ENCODE measurements at regions not wholly inside any gene's neighbourhood (a gene's known extent, or its start where the extent isn't known, plus 50 kb on each side); places are given as distances from the start of the nearest gene placed in this dataset.

DNA sequence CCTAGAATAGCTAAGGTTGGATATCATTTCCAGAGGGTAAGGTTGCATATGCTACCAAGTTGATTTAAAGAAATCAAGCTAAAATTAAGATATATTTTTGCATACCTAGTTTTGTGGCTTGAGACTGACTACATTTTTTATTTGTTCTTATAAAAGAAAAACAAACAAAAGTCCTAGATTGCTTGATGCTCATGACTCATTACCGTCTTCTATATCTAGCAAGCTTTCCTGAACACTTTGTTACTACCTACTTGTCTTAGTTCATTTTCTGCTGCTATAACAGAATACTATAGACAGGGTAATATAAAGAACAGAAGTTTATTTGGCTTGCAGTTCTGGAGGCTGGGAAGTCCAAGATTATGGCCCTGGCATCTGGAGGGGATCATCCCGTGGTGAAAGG lies 152.1 kb upstream of the THRB start:
- no peak for DNase-seq

- no peak for DNase-seq
Measured at GRCh38 chr3:24648063-24648462, 153.4 kb upstream of the THRB start.

GRCh38 chr3:24650839-24651238 lies 156.2 kb upstream of the THRB start:
- no peak for DNase-seq

DNA sequence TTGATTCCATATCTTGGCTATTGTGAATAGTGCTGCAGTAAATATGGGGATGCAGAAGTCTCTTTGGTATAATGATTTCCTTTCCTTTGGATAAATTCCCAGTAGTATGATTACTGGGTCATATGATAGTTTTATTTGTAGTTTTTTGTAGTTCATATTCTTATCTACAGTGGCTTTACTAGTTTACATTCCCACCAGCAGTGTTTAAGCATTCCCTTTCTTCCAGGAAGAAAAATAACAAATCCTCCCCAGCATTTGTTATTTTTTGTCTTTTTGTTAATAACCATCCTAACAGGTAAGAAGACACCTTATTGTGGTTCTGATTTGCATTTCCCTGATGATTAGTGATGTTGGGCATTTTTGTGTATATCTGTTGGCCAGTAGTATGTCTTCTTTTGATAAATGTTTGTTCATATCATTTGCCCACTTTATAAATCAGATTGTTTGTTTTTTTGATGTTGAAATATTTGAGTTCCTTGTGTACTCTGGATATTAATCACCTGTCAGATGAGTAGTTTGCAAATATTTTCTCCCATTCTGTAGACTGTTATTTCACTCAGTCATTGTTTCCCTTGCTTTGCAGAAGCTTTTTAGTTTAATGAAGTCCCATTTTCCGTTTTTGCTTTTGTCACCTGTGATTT lies 163.3 kb upstream of the THRB start:
- no peak for DNase-seq

DNA sequence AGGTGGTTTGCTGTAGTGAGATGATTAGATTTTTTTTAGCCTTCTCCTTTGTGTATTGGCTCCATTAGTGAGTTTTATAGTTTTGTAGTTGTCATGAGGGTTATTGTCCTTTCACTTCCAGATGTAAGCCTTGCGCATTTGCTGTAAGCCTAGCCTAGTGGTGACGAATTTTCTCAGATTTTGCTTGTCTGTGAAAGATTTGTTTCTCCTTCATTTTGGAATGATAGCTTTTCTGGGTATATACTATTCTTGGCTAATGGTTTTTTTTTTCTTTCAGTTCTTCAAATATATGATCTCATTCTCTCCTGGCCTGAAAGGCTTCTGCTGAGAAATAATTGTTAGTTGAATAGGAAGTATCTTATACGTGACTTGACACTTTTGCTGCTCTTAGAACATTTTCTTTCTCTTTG lies 166.5 kb upstream of the THRB start:
- no peak for DNase-seq

GRCh38 chr3:24662449-24663345 lies 168.0 kb upstream of the THRB start:
- no peak for DNase-seq

- DNase-seq: no peak
Measured at GRCh38 chr3:24663406-24663805, 168.8 kb upstream of the THRB start.

- no peak for DNase-seq
Measured at GRCh38 chr3:24668039-24668438, 173.4 kb upstream of the THRB start.

- DNase-seq: no peak
Measured at GRCh38 chr3:24670871-24671270, 176.2 kb upstream of the THRB start.

DNA sequence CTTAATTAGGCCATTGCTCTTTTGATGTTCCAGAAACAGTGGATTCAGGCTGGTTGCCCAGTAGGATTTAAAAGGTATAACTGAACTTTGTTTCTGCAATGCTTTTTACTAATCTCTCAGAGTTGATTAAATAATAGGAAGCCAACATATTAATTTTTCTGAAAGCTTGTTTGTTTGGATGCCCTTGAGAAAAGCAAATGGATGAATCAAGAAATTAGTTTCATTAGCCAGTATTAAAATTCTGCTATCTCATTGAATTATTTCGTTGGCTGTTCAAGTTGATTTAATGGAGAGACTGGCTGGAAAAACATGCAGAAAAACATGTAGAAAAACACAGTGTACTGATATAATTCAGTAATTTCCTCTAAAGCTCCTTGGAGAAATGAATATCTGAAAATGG lies 178.9 kb upstream of the THRB start:
- no peak for DNase-seq

- DNase-seq: no peak
Measured at GRCh38 chr3:24674261-24674660, 179.6 kb upstream of the THRB start.

DNA sequence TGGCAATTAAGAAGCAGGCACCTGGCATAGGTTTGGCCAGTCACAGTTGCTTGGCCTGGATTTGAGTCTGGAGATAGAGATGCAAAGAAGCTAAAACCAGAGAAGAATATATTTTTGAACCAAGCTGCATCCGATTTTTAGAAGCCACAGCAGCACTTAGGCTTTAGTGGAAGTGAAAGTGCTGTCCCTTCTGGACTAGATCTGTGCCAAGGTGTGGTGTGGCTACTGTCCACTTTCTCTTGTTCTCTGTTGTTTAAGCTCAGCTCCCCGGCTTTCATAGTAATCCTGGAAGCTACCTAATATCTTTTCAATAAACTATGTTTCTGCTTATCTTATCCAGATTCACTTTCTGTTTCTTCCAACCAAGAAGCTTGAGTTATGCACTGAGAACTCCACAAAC lies 183.4 kb upstream of the THRB start:
- no peak for DNase-seq

GRCh38 chr3:24678421-24678865 lies 183.8 kb upstream of the THRB start:
- DNase-seq: no peak

- DNase-seq: no peak
Measured at GRCh38 chr3:24679429-24679828, 184.8 kb upstream of the THRB start.

- no peak for DNase-seq
Measured at GRCh38 chr3:24680214-24680967, 185.7 kb upstream of the THRB start.

GRCh38 chr3:24682141-24682547 lies 187.5 kb upstream of the THRB start:
- DNase-seq: no peak

GRCh38 chr3:24683090-24683489 lies 188.4 kb upstream of the THRB start:
- no peak for DNase-seq

DNA sequence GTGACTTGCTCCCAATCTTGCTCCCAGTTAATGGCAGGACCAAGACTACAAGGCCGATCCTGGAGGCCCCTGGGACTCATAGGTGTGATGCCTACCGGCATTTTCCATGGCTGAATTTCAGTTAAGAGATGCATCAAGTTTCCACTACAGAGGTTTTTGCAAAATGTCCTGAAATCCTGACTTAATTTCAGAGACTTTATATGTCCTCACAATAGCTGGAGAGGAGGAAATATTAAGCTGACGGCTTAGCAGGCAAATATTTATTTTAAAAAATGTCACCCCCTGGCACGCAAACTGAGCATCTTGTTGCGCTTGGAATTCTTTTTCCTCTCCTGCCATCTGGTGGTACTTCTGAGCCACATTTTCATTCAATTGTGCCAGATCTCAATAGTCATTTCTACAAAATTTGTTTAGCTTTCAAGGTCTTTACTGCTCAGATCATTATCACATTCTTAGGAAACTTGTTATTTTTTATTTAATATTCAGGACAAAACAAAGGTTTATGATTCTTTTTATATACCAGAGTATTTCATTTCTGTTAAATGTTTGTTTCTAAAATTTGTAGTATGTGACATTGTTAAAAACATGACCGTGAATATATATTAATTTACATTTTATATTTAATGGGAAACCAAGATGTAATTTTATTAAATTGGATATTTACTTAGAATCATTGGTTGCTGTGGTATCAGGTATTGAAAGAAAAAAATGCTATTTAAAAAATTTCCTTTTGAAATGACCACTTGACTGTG lies 189.2 kb upstream of the THRB start:
- DNase-seq: no peak

DNA sequence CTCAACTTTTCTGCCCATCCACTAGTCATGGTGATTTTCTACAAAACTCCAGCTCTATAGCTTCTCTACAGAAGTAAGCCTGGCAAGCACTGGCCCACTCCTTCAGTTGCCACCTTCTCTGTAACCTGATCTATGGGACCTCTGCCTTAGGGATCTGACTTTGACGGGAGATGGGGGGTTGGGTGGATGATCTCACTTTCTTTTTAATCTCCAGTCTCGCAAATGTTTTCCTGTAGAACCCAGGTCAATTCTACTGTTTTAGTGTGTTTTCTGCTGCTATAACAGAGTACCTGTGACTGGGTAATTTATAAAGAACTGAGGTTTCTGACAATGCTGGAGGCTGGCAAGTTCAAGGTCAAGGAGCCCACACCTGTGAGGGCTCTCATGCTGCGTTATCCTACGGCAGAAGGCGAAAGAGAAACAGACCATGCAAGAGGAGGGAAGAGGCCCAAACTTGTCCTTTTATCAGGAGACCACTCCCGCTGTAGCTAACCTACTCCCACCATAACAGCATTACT lies 189.9 kb upstream of the THRB start:
- no peak for DNase-seq

GRCh38 chr3:24686808-24687207 lies 192.2 kb upstream of the THRB start:
- no peak for DNase-seq

GRCh38 chr3:24687671-24688070 lies 193.0 kb upstream of the THRB start:
- DNase-seq: no peak

DNA sequence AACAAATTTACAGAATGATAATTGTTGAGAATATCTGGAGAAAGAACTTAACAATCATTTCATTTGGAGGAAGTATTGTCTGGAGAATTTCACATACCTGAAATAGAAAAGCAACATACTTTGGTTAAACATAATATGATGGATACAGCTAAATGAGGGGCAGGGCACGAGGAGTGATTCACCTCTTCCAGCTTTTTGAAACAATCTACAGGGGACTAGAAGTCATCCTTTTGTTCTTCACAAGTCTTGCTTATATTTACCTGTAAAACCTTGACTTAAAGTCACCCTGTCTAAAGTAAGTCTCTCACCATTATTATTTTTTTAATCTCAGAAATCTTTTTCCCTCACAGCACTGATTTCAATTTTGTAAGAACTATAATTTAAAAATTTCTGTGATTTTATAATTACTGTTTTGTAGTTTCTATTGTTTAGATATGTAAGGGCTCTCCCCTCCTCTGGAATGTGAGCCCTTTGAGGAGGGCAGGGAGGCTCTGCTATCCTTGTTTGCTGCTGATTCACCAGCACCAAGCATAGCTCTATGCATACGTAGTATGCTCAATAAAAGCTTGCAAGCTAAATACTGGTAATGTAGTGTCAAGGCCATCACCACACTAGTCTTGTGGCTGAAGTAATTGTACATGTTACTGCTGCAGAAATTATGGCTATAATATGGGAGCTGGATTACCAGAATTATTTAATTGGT lies 193.9 kb upstream of the THRB start:
- DNase-seq: no peak

All from NCI-H1092 (cell line).